ENCODE measurements at regions not wholly inside any gene's neighbourhood (a gene's known extent, or its start where the extent isn't known, plus 50 kb on each side); places are given as distances from the start of the nearest gene placed in this dataset.

- in situ Hi-C loops (cut with HindIII; ENCODE audit: low sequenced_read_pairs) = no loop called here
- DNase-seq (ENCODE audit: low read depth, low spot score) = no peak
- no peak overlapping the region for H3K4me3 ChIP-seq (ENCODE audit: low read depth, low read length)
- TF ChIP-seq, protein P1, sequence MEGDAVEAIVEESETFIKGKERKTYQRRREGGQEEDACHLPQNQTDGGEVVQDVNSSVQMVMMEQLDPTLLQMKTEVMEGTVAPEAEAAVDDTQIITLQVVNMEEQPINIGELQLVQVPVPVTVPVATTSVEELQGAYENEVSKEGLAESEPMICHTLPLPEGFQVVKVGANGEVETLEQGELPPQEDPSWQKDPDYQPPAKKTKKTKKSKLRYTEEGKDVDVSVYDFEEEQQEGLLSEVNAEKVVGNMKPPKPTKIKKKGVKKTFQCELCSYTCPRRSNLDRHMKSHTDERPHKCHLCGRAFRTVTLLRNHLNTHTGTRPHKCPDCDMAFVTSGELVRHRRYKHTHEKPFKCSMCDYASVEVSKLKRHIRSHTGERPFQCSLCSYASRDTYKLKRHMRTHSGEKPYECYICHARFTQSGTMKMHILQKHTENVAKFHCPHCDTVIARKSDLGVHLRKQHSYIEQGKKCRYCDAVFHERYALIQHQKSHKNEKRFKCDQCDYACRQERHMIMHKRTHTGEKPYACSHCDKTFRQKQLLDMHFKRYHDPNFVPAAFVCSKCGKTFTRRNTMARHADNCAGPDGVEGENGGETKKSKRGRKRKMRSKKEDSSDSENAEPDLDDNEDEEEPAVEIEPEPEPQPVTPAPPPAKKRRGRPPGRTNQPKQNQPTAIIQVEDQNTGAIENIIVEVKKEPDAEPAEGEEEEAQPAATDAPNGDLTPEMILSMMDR (IDR thresholded peaks at IDR 0.05; ENCODE audit: low read depth, low read length) = no peak
Measured at GRCh38 chrX:122245943-122246342, 938.1 kb upstream of the GRIA3 start.

- TF ChIP-seq, protein P1 (IDR thresholded peaks at IDR 0.05; ENCODE audit: low read depth, low read length) = no peak
- DNase-seq (ENCODE audit: low read depth, low spot score) = no peak
- H3K4me3 ChIP-seq (ENCODE audit: low read depth, low read length) = no peak overlapping the region
- in situ Hi-C loops (cut with HindIII; ENCODE audit: low sequenced_read_pairs) = no loop called here
Measured at GRCh38 chrX:122246937-122247336, 937.1 kb upstream of the GRIA3 start.

DNA sequence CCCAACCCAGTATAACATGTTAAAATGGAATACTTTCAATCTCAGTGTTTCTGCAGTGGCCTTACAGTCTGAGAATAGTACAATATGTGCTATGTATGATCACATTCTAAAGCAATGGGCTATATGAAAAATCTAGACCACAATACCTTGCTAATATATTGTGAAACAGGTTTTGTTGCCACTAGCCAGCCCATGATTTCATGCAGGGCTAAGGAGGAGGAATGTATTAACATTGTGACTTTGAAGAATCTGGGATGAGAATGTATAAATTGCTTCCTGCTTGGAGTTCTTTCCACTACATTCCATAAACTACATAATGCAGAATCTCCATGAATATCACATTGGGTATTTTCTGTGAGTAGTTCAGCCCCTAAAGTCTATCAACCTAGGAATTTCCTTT lies 935.4 kb upstream of the GRIA3 start:
- TF ChIP-seq, protein P1 (IDR thresholded peaks at IDR 0.05; ENCODE audit: low read depth, low read length) = no peak
- DNase-seq (ENCODE audit: low read depth, low spot score) = no peak
- in situ Hi-C loops (cut with HindIII; ENCODE audit: low sequenced_read_pairs) = no loop called here

DNA sequence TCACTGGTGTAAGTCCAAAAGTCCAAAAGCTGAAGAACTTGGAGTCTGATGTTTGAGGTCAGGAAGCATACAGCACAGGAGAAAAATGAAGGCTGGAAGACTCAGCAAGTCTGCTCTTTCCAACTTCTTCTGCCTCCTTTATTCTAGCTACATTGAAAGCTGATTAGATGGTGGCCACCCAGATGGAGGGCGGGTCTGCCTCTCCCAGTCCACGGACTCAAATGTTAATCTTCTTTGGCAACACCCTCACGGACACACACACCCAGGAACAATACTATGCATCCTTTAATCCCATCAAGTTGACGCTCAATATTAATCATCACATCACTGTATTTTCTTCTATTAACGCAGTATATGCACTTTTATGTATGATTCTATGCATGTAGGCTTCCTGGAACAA lies 931.6 kb upstream of the GRIA3 start:
- in situ Hi-C loops (cut with HindIII; ENCODE audit: low sequenced_read_pairs) = no loop called here
- H3K4me3 ChIP-seq (ENCODE audit: low read depth, low read length) = no peak overlapping the region
- no peak for DNase-seq (ENCODE audit: low read depth, low spot score)
- TF ChIP-seq, protein P1 (IDR thresholded peaks at IDR 0.05; ENCODE audit: low read depth, low read length) = no peak

More for the DNA sequence above, 935.4 kb upstream of the GRIA3 start:
- H3K4me3 ChIP-seq (ENCODE audit: low read depth, low read length) = no peak overlapping the region

GRCh38 chrX:122268353-122268752 lies 915.7 kb upstream of the GRIA3 start:
- H3K4me3 ChIP-seq (ENCODE audit: low read depth, low read length) = no peak overlapping the region
- in situ Hi-C loops (cut with HindIII; ENCODE audit: low sequenced_read_pairs) = no loop called here

DNA sequence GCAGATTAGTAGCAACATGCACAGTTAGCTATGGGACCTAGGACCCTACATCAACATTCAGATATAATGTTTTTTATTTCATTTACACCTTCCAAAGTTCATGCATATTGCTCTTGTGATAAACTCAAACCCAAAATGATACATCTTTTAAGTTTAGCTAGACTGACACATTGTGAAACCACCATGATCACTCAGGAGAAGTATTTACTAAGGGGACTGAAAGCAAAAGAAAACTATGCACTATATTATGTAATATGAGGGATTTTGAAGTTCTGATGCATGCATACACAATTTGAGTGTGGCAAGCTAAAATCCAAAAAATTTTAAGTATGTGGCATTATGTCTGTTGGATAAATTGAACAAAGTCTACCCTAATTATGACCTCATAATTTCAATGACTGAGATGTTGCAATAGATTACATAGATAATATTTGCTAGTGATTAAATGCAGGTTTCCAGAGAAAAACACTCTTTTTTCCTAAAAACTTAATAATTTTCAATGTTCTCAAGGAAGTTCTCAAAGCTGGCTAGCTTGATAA lies 914.8 kb upstream of the GRIA3 start:
- TF ChIP-seq, protein P1 (IDR thresholded peaks at IDR 0.05; ENCODE audit: low read depth, low read length) = no peak
- no peak overlapping the region for H3K4me3 ChIP-seq (ENCODE audit: low read depth, low read length)
- in situ Hi-C loops (cut with HindIII; ENCODE audit: low sequenced_read_pairs) = no loop called here
- DNase-seq (ENCODE audit: low read depth, low spot score) = no peak

More at GRCh38 chrX:122268353-122268752, 915.7 kb upstream of the GRIA3 start:
- no peak for DNase-seq (ENCODE audit: low read depth, low spot score)
- TF ChIP-seq, protein P1 (IDR thresholded peaks at IDR 0.05; ENCODE audit: low read depth, low read length) = no peak
